Stimulated activated memory B cell treated with anti-CD40 and anti-IgM and Interleukin-4, amounts not matched to agents 10 μg/mL and 1 μg/mL and 100 μg/mL, for 72 hours (primary cell): ENCODE measurements at regions not wholly inside any gene's neighbourhood (a gene's known extent, or its start where the extent isn't known, plus 50 kb on each side); places are given as distances from the start of the nearest gene placed in this dataset.
"Not testable (repeated sequence)": the region's sequence is repeated elsewhere in the genome, so short reads cannot be mapped to it uniquely, and the experiment has no call there.

Experiments used
- ATAC-seq: fragments of 150-1000 bp; cut with Tn5 transposase; 2 replicates; pipeline ENCODE4 v1.10.0; 2021
- H3K27ac Mint-ChIP-seq: one replicate; pipeline ENCODE4 v1.8.0; 2022; ENCODE audit warnings: mild to moderate bottlenecking, mixed read lengths
- H3K27me3 Mint-ChIP-seq: one replicate; pipeline ENCODE4 v1.8.0; 2022; ENCODE audit warnings: mixed read lengths
- H3K36me3 Mint-ChIP-seq: one replicate; pipeline ENCODE4 v1.8.0; 2022; ENCODE audit warnings: mixed read lengths
- H3K4me1 Mint-ChIP-seq: one replicate; pipeline ENCODE4 v1.8.0; 2022; ENCODE audit warnings: mixed read lengths
- H3K4me3 Mint-ChIP-seq: one replicate; pipeline ENCODE4 v1.8.0; 2022; ENCODE audit warnings: mild to moderate bottlenecking, moderate library complexity, mixed read lengths
- H3K9me3 Mint-ChIP-seq: one replicate; pipeline ENCODE4 v1.8.0; 2022; ENCODE audit warnings: mixed read lengths

- no peak overlapping the region for H3K27ac Mint-ChIP-seq
- no peak for ATAC-seq
- H3K27me3 Mint-ChIP-seq = peaks cover 11% of the 10 kb centered on the region
- H3K4me3 Mint-ChIP-seq = no peak overlapping the region
- H3K4me1 Mint-ChIP-seq = no peaks in the 10 kb centered on the region
- H3K9me3 Mint-ChIP-seq = peaks cover 3% of the 10 kb centered on the region
- no peaks in the 10 kb centered on the region for H3K36me3 Mint-ChIP-seq
These were observed 684.8 kb downstream of the QKI start for GRCh38 chr6:164099269-164099865.

DNA sequence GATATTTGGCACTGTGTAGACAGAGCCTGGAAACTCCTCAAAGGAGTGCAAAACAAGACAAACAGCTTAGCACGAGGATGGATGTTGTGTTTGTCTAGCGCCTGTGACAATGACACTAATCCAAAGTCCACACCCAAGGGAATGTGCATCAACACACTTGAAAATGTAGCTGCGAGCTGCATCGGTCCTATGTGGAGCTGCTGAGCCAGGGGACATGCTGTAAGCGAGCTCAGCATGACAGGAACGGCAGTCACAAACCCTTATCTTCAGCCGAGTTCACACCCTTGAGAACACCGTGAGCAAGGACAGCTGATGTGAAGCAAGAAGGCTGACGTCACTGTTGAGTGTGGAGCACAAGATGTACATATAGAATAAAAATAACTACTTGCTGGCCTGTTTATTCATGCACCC lies 684.3 kb downstream of the QKI start:
- Mint-ChIP-seq H3K36me3 (no peaks in the 10 kb centered on the region), H3K9me3 (peaks cover 3% of the 10 kb centered on the region), H3K27ac (no peak overlapping the region), H3K27me3 (peaks cover 11% of the 10 kb centered on the region), H3K4me3 (no peak overlapping the region), H3K4me1 (no peaks in the 10 kb centered on the region)
- ATAC-seq = peak; percentile 12

- Mint-ChIP-seq H3K36me3 (no peaks in the 10 kb centered on the region), H3K27me3 (peaks cover 11% of the 10 kb centered on the region), H3K4me1 (no peaks in the 10 kb centered on the region), H3K9me3 (peaks cover 3% of the 10 kb centered on the region), H3K27ac (no peak overlapping the region), H3K4me3 (no peak overlapping the region)
- no peak for ATAC-seq
These were observed 683.3 kb downstream of the QKI start for GRCh38 chr6:164097551-164098398.

GRCh38 chr6:164097056-164097455 lies 682.5 kb downstream of the QKI start:
- no peaks in the 10 kb centered on the region for H3K36me3 Mint-ChIP-seq
- H3K9me3 Mint-ChIP-seq = peaks cover 3% of the 10 kb centered on the region
- peaks cover 8% of the 10 kb centered on the region for H3K27me3 Mint-ChIP-seq
- no peak overlapping the region for H3K4me3 Mint-ChIP-seq
- no peak overlapping the region for H3K27ac Mint-ChIP-seq
- no peak for ATAC-seq
- H3K4me1 Mint-ChIP-seq = no peaks in the 10 kb centered on the region

DNA sequence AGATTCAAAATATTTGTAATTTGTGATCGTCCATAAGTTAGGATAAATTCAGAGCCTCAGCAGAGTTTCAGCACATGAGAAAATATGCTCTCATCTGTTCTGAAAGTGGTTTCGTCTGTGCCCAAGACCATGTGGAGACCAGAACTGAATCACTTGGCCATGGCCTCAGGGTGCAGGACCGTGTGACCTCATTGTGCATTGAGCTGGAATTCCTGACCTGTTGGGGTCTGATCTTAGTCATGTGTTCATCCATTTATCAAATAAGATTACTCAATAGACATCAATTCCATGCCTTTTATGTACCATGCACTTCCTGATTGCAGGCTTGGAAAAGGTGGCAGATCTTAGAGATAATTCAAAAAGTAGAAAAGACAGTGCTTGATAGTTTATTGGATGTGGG lies 680.5 kb downstream of the QKI start:
- no peaks in the 10 kb centered on the region for H3K36me3 Mint-ChIP-seq
- H3K27ac Mint-ChIP-seq = no peak overlapping the region
- H3K4me1 Mint-ChIP-seq = no peaks in the 10 kb centered on the region
- no peak overlapping the region for H3K4me3 Mint-ChIP-seq
- H3K9me3 Mint-ChIP-seq = no peaks in the 10 kb centered on the region
- no peak for ATAC-seq
- no peaks in the 10 kb centered on the region for H3K27me3 Mint-ChIP-seq

DNA sequence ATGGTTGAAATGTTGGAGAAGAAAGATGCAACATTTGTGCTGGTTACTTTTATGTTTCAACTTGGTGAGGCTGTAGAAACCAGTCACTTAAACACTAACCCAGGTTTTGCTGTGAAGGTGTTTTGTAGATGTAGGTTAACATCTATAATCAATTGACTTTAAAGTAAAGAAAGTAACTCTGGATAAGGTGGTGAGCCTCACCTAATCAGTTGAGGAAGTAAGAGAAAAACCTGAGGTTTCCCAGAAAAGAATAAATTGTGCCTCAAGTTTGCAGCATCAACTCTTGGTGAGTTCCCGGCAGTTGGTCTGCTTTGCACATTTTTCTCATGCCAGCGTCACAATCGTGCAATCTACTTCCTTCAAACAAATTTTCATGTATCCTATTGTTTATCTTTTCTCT lies 673.4 kb downstream of the QKI start:
- no peak for ATAC-seq
- H3K27ac Mint-ChIP-seq = no peak overlapping the region
- H3K36me3 Mint-ChIP-seq = no peaks in the 10 kb centered on the region
- H3K27me3 Mint-ChIP-seq = peaks cover 16% of the 10 kb centered on the region
- H3K4me1 Mint-ChIP-seq = no peaks in the 10 kb centered on the region
- H3K4me3 Mint-ChIP-seq = no peak overlapping the region
- H3K9me3 Mint-ChIP-seq = no peaks in the 10 kb centered on the region

GRCh38 chr6:164087211-164087610 lies 672.7 kb downstream of the QKI start:
- no peak for ATAC-seq
- peaks cover 16% of the 10 kb centered on the region for H3K27me3 Mint-ChIP-seq
- H3K4me1 Mint-ChIP-seq = no peaks in the 10 kb centered on the region
- H3K27ac Mint-ChIP-seq = no peak overlapping the region
- H3K4me3 Mint-ChIP-seq = no peak overlapping the region
- H3K9me3 Mint-ChIP-seq = no peaks in the 10 kb centered on the region
- no peaks in the 10 kb centered on the region for H3K36me3 Mint-ChIP-seq

DNA sequence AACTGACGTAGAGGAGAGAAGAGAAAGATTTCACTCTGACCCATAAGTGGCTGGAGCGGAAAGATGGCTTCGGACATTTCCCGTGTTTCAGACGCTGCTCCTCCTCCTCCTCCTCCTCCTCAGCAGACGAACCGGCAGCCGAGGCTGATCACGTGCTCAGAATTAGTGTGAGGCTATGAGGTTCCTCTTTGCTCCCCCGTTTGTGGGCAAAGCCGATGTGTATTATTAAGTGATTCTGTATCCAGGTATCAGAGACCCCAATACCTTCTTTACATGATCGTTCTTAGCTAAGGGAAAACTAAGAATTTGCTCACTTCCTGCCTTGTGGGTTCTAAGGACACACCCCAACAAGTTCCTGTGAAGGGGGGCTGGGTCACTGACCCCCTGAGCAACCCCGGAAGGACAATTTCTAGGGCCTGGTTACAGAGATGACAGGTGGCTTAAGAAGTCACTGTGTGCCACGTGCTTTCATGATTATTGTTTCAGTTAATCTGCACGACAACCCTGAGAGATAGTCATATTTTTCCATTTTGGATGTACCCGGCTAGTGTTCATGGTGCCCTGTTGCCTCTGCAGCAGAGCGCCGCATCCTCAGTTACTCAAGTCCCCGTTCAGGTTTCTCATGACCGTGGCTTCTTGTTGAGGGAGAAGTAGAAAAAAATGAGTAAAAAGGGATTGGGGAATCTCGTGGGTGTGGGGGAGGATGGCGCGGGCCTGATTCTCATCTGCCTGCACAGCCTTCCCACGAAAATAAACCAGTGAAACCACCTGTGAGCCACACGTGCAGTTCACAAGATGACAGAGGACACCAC lies 671.8 kb downstream of the QKI start:
- no peak for ATAC-seq
- Mint-ChIP-seq H3K27me3 (peaks cover 25% of the 10 kb centered on the region), H3K9me3 (no peaks in the 10 kb centered on the region), H3K4me1 (no peaks in the 10 kb centered on the region), H3K36me3 (no peaks in the 10 kb centered on the region), H3K27ac (no peak overlapping the region), H3K4me3 (no peak overlapping the region)

GRCh38 chr6:164085091-164086075 lies 670.9 kb downstream of the QKI start:
- Mint-ChIP-seq H3K4me1 (no peaks in the 10 kb centered on the region), H3K36me3 (no peaks in the 10 kb centered on the region), H3K27ac (no peak overlapping the region), H3K4me3 (no peak overlapping the region), H3K27me3 (peaks cover 32% of the 10 kb centered on the region), H3K9me3 (no peaks in the 10 kb centered on the region)
- no peak for ATAC-seq

- H3K4me1 Mint-ChIP-seq = no peaks in the 10 kb centered on the region
- H3K9me3 Mint-ChIP-seq = peaks cover 4% of the 10 kb centered on the region
- no peak for ATAC-seq
- H3K36me3 Mint-ChIP-seq = no peaks in the 10 kb centered on the region
- no peak overlapping the region for H3K4me3 Mint-ChIP-seq
- no peak overlapping the region for H3K27ac Mint-ChIP-seq
- H3K27me3 Mint-ChIP-seq = peaks cover 17% of the 10 kb centered on the region
These were observed 664.7 kb downstream of the QKI start for GRCh38 chr6:164079275-164079600.

GRCh38 chr6:164078532-164079274 lies 664.2 kb downstream of the QKI start:
- H3K4me3 Mint-ChIP-seq = no peak overlapping the region

GRCh38 chr6:164076818-164077532 lies 662.5 kb downstream of the QKI start:
- H3K36me3 Mint-ChIP-seq, H3K4me3 Mint-ChIP-seq, H3K9me3 Mint-ChIP-seq, H3K27ac Mint-ChIP-seq, H3K4me1 Mint-ChIP-seq, ATAC-seq: not testable (repeated sequence)
- peaks cover 14% of the 10 kb centered on the region for H3K27me3 Mint-ChIP-seq

More at GRCh38 chr6:164078532-164079274, 664.2 kb downstream of the QKI start:
- Mint-ChIP-seq H3K27me3 (peaks cover 17% of the 10 kb centered on the region), H3K27ac (no peak overlapping the region), H3K36me3 (no peaks in the 10 kb centered on the region), H3K9me3 (peaks cover 4% of the 10 kb centered on the region), H3K4me1 (no peaks in the 10 kb centered on the region)
- no peak for ATAC-seq

DNA sequence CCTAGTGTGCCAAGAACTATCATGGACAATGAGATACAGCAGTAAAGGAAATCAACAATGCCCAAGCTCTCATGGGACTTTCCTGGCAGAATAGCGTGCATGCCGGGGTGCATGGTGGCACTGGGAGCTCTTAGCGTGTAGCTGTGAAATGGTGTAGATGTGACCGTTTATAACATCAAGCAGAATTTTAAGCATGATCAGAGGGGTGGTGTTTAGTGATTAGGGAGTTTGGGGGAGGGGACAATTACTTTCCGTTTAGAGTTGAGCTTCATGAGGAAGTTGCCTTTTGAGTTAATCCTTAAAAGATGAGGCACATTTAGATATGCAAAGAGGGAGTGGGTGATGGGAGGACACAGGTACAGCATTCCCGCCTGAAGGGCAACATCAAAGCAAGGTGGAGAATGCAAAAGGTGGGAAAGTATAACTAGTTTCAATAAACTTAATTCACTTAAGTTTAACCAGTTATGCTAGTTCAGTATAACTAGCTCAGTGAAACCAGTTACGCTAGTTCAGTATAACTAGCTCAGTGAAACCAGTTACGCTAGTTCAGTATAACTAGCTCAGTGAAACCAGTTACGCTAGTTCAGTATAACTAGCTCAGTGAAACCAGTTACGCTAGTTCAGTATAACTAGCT lies 661.6 kb downstream of the QKI start:
- H3K9me3 Mint-ChIP-seq = peaks cover 9% of the 10 kb centered on the region
- no peaks in the 10 kb centered on the region for H3K36me3 Mint-ChIP-seq
- H3K4me3 Mint-ChIP-seq = no peak overlapping the region
- no peak for ATAC-seq
- H3K27ac Mint-ChIP-seq = no peak overlapping the region
- peaks cover 5% of the 10 kb centered on the region for H3K27me3 Mint-ChIP-seq
- no peaks in the 10 kb centered on the region for H3K4me1 Mint-ChIP-seq
